Stimulated activated CD4-positive, alpha-beta T cell treated with anti-CD3 and anti-CD28 coated beads, Interleukin-12 subunit alpha, Interleukin-12 subunit beta, amount 100 ng/mL, for 4 hours (primary cell): ENCODE measurements at regions not wholly inside any gene's neighbourhood (a gene's known extent, or its start where the extent isn't known, plus 50 kb on each side); places are given as distances from the start of the nearest gene placed in this dataset.

ENCODE experiments used
- DNase-seq: peaks from one replicate; pipeline ENCODE4 v3.0.0-alpha.2; 2020

GRCh38 chr1:13976485-13976884 is 276.5 kb downstream of the PRDM2 start:
- no peak for DNase-seq

GRCh38 chr1:13981142-13981541 is 281.2 kb downstream of the PRDM2 start:
- DNase-seq = no peak

DNA sequence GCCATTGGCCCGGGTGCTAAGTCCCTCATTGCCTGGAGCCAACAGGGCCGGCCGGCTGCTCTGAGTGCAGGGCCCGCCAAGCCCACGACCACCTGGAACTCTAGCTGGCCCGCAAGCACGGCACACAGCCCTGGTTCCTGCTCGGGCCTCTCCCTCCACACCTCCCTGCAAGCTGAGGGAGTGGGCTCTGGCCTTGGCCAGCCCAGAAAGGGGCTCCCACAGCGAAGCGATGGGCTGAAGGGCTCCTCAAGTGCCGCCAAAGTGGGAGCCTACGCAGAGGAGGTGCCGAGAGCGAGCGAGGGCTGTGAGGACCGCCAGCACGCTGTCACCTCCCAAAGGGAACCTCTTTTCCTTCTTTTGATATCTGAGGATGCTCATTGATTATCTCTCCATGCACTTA is 283.4 kb downstream of the PRDM2 start:
- DNase-seq = no peak

- DNase-seq = no peak
Measured at GRCh38 chr1:13990939-13991338, 291.0 kb downstream of the PRDM2 start.

DNA sequence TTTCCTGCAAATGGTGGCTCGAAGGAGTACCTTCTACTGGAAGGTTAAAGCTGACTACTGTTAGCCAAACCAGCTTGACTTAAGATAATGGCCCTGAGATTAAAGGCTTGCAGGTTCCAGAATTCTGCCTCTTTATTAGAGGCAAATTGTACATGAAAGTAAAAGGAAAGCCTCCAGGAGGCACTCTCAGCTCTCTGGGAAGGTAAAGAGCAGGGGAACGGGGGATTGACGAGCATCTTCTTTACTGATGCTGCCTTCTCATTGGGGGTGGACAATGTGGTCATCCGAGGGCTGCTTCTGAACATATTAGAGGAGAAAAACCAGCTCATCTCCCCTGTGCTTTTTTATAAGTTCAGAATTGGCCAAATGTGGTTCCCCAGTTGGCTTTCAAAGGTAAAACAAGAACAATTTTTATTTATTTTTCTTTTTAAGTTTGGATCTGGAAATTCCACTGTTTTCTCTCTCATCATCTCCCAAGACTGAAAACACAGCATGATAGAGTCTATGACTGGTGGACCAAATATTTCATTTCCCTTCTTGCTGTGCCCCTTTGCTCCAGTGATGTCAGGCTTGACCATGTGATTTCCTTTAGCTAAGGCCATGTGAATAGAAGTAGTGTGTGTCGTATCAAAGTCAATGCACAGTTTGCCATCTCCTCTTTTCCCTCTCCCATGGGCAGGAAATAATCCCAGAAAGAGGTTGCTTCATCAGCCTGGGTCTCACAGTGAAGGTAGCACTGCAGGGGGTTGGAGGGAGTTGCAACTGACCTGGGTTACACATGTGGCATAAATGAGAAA is 292.7 kb downstream of the PRDM2 start:
- no peak for DNase-seq

DNA sequence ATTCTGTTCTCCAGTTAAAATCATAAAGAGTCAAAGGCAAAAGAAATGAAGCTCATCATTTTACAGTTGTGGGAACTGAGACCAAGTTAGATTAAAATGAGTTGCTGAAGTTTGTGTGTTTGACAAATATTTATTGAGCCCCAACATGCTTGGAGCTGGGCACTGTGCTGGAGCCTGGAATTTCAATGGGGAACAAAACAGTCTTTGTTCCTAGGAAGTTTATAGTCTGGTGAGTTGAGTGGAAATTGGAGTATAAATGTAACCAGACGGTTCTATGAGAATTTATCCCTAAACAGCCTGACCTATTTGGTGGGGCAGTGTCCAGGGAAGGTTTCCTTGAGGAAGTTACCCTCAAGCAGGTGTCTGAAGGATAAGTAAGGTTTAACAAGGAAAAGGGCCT is 294.4 kb downstream of the PRDM2 start:
- no peak for DNase-seq

DNA sequence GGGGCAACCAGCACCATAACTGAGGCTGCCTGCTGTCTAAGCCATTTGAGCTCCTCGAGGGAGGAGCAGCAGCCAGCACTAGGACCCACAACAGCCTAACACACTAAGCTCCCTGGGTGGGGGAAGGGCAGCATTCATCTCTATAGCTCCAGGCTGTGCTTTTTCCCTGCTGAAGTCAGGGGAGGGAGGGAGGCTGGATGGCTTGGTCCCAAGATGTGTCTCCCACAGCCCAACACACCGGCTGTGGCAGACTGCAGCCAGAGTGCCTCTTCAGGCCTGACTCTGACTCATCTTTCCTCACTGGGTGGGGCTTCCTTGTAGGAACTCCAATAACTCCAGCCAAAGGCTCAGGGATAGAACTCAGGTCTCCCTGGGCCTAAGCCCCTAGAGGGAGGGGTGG is 296.3 kb downstream of the PRDM2 start:
- DNase-seq = no peak

DNA sequence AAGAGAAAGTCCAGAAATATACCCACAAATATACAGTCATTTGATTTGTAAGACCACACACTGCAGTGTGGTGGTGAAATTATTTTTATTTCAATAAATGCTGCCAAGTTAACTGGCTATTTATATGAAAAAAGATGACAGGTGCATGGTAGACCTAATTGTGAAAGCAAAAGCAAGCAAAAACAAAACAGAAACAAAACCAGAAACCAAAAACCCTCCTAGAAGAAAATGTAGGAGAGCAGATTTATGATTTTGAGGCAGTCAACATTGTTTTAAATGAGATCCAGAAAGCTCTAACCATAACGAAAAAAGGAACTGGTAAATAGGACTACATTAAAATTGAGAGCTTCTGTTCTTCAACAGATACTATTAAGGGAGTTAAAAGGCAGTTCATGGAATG is 303.6 kb downstream of the PRDM2 start:
- DNase-seq = no peak

- DNase-seq = no peak
Measured at GRCh38 chr1:14009582-14009981, 309.6 kb downstream of the PRDM2 start.

- no peak for DNase-seq
Measured at GRCh38 chr1:14010476-14010875, 310.5 kb downstream of the PRDM2 start.

DNA sequence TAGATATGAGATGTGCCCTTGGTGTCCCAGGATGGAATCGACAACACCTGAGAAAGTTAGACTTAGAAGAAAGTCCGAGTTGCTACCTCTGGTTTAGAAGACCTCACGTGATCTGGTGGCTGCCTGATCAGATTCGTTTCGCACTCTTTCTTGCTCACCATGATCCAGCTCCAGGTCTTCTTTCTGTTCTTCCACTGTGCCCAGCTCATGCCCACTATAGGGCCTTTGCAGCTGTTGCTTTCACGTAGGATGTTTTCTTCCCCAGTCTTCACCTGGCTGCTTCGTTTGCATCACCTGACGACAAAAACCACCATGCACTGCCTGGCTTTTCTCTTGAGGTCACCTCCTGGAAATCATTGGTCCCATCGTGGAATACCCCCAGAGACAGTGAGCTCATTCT is 311.1 kb downstream of the PRDM2 start:
- no peak for DNase-seq

DNA sequence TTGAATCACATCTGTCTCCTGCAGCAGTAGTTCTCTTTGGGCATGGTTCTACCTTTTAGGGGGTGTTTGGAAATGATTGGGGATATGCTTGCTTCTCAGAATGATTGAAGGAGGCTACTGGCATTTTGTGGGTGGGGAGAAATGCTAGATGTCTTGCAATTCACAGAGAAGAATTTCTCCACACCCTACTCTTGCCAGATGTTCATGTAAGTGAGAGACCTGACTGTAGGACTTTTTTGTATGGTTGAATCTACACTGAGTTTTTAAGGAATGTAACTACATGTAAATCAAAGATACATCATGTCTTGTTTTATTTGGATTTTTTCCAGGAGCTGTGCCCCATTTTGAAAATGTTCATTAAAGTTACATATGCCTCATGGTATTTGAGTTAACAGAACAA is 311.9 kb downstream of the PRDM2 start:
- no peak for DNase-seq

DNA sequence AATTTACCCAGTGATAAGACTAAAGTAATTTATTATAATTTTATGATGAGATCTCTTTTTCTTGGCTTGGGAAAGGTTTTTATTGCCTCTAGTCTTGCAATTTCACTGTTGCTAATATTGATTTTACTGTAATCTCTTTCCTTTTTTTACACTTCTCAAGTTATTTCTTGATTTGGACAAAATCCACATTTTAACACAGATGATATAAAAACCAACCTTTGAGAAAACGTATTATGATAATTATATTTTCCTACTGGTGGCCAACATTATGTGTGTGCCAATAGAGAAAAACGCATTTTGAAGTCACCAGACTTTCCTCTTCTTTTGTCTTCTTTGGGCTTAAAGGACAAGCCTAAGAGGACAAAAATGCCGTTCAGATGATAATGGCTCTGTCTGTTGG is 314.9 kb downstream of the PRDM2 start:
- no peak for DNase-seq

DNA sequence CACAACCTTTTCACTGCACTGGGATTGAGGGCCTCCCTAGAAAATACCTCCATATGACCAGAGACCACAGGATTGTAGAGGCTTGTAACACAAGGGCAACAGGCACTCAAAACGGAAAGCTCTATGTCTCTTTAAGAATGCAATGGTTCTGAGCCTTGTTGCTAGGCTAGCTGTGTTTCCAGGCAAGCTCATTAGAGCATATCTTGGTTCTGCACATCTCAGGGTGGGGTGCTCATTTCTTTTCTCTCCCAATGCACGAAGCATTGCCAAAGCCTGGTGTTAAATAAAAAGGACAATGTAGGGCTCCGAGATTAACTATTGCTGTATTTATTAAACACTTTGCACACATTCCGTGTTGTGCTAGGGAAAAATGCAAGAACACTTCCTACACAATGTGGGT is 315.9 kb downstream of the PRDM2 start:
- no peak for DNase-seq

DNA sequence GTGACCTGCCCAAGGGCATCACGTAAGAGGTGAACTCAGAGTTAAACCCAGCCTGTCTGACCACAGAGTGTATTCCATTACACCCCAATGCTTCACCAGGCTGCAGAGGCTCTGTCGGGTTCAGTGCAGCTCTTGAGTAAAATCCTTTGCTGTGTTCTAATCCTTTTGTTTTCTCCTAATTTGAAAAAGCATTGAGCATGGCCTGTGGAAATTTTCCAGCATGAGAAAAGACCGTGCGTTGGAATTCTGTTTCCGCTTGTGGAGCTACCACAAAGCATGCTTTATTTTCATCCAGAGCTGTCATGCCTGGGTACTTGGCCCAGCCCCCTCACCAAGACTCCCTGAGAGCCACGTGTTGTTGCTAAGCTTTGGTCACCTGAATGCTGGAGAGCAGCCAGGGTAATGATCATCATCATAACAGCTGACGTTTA is 317.6 kb downstream of the PRDM2 start:
- DNase-seq = no peak

GRCh38 chr1:14019461-14019860 is 319.5 kb downstream of the PRDM2 start:
- DNase-seq = no peak

GRCh38 chr1:14020006-14020405 is 320.0 kb downstream of the PRDM2 start:
- no peak for DNase-seq

GRCh38 chr1:14027099-14027498 is 327.1 kb downstream of the PRDM2 start:
- no peak for DNase-seq

GRCh38 chr1:14031461-14031860 is 331.5 kb downstream of the PRDM2 start:
- DNase-seq = no peak

DNA sequence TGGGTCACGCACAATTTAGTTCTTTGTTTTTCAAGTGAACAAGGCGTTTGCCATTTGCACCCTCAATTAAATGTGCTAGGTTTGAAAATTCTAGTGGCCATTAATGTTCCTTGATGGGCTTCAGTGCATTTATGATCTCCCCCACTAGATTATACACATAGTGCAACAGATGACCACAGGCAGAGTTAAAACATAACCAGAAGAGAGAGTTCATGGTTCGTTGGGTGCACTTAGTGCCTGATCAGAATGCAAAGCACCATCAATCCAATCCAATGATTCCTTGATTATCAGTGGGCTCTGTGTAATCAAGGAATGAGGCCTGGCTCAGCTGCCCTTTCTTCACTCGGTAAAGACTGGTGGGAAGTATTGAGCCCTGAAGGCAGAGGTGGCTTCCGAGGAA is 334.5 kb downstream of the PRDM2 start:
- no peak for DNase-seq

DNA sequence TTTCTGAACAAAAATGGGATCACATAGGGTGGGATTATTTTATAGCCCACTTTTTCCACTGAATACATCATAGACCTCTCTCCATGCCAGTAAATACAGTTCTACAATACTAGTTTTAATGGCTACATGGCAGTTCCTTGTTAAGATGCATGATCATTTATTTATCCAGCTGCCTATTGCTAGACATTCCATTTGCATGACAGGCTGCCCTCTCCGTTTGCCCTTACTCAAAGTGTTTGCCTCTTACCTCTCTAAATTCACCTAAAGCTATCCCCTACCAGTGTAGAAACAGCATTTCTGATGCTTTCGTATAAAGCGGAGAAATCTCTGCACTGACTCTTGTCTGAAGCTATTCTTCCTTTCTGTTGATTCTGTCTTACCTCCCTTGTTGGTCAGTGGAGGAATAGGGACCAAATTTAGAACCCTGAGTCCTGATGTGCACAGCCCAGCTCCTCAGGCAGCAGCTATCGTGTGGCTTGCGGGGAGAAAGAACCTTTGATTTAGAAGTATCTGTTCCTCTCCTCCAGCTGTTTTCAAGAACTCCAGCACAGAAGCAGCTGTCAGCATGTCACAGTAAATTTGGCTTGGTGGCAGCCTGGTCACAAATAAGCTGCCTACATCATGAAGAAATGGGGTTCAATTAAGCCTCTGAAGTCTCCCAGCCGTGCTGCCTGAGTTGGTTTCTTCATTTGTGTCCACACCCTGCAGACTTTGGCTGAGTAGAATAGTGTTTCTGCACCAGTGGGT is 337.3 kb downstream of the PRDM2 start:
- no peak for DNase-seq

GRCh38 chr1:14039582-14040430 is 339.8 kb downstream of the PRDM2 start:
- no peak for DNase-seq

GRCh38 chr1:14049965-14050364 is 350.0 kb downstream of the PRDM2 start:
- DNase-seq = no peak
